HUES6 (cell line): ENCODE measurements at regions not wholly inside any gene's neighbourhood (a gene's known extent, or its start where the extent isn't known, plus 50 kb on each side); places are given as distances from the start of the nearest gene placed in this dataset.

Source experiments
- H3K27ac ChIP-seq: 2 replicates; pipeline ENCODE4 v1.7.0; 2013; ENCODE audit warnings: low read depth, mild to moderate bottlenecking, low read length, inconsistent platforms
- H3K27me3 ChIP-seq: 2 replicates; pipeline ENCODE4 v1.6.1; 2013; ENCODE audit warnings: low read length; ENCODE audit not compliant: control insufficient read depth, insufficient read depth
- H3K36me3 ChIP-seq: 2 replicates; pipeline ENCODE4 v1.6.1; 2013; ENCODE audit warnings: low read length; ENCODE audit not compliant: control insufficient read depth, insufficient read depth
- H3K4me1 ChIP-seq: 2 replicates; pipeline ENCODE4 v1.6.1; 2013; ENCODE audit warnings: low read length; ENCODE audit not compliant: control insufficient read depth, insufficient read depth
- H3K4me3 ChIP-seq: 2 replicates; pipeline ENCODE4 v1.5.1; 2013; ENCODE audit warnings: low read depth, low read length
- H3K9ac ChIP-seq: one replicate; pipeline ENCODE4 v1.6.1; 2013; ENCODE audit warnings: mild to moderate bottlenecking, low read length
- H3K9me3 ChIP-seq: 2 replicates; pipeline ENCODE4 v1.6.1; 2013; ENCODE audit warnings: low read depth, low read length; ENCODE audit not compliant: control insufficient read depth, insufficient read depth

GRCh38 chr11:79860336-79860735 lies 419.5 kb upstream of the TENM4 start:
- H3K27me3 ChIP-seq = peaks cover 3% of the 10 kb centered on the region
- H3K4me1 ChIP-seq = peaks cover 3% of the 10 kb centered on the region; the same call in 1 of the 2 replicates
- no peak overlapping the region for H3K27ac ChIP-seq
- no peaks in the 10 kb centered on the region for H3K36me3 ChIP-seq
- H3K4me3 ChIP-seq = no peak overlapping the region
- H3K9me3 ChIP-seq = no peaks in the 10 kb centered on the region
- H3K9ac ChIP-seq = no peak overlapping the region

- no peaks in the 10 kb centered on the region for H3K9me3 ChIP-seq
- peaks cover 3% of the 10 kb centered on the region; the same call in 1 of the 2 replicates for H3K4me1 ChIP-seq
- no peak overlapping the region for H3K27ac ChIP-seq
- no peaks in the 10 kb centered on the region for H3K36me3 ChIP-seq
- H3K4me3 ChIP-seq = no peak overlapping the region
- peaks cover 3% of the 10 kb centered on the region; the same call in 1 of the 2 replicates for H3K27me3 ChIP-seq
- no peak overlapping the region for H3K9ac ChIP-seq
Measured at GRCh38 chr11:79857377-79858214, 416.8 kb upstream of the TENM4 start.

- H3K9ac ChIP-seq = no peak overlapping the region
- no peak overlapping the region for H3K27ac ChIP-seq
- H3K27me3 ChIP-seq = no peaks in the 10 kb centered on the region
Measured at GRCh38 chr11:79852176-79852575, 411.3 kb upstream of the TENM4 start.

GRCh38 chr11:79845002-79845709 lies 404.3 kb upstream of the TENM4 start:
- H3K27ac ChIP-seq = no peak overlapping the region
- no peak overlapping the region for H3K9ac ChIP-seq
- H3K9me3 ChIP-seq = no peaks in the 10 kb centered on the region
- H3K4me3 ChIP-seq = no peak overlapping the region
- H3K4me1 ChIP-seq = no peaks in the 10 kb centered on the region
- no peaks in the 10 kb centered on the region for H3K27me3 ChIP-seq
- no peaks in the 10 kb centered on the region for H3K36me3 ChIP-seq

More at GRCh38 chr11:79852176-79852575, 411.3 kb upstream of the TENM4 start:
- Histone ChIP-seq H3K4me3 (no peak overlapping the region), H3K36me3 (no peaks in the 10 kb centered on the region), H3K4me1 (no peaks in the 10 kb centered on the region), H3K9me3 (no peaks in the 10 kb centered on the region)

- Histone ChIP-seq H3K36me3 (no peaks in the 10 kb centered on the region), H3K9me3 (no peaks in the 10 kb centered on the region), H3K4me3 (no peak overlapping the region), H3K4me1 (no peaks in the 10 kb centered on the region), H3K9ac (no peak overlapping the region), H3K27me3 (peaks cover 3% of the 10 kb centered on the region; the same call in 1 of the 2 replicates), H3K27ac (no peak overlapping the region)
Measured at GRCh38 chr11:79834015-79834414, 393.2 kb upstream of the TENM4 start.

GRCh38 chr11:79830446-79830845 lies 389.6 kb upstream of the TENM4 start:
- no peak overlapping the region for H3K9ac ChIP-seq
- no peak overlapping the region for H3K27ac ChIP-seq
- H3K4me3 ChIP-seq = no peak overlapping the region
- no peaks in the 10 kb centered on the region for H3K36me3 ChIP-seq
- H3K9me3 ChIP-seq = no peaks in the 10 kb centered on the region
- H3K27me3 ChIP-seq = peaks cover 3% of the 10 kb centered on the region; the same call in 1 of the 2 replicates
- no peaks in the 10 kb centered on the region for H3K4me1 ChIP-seq

- no peak overlapping the region for H3K4me3 ChIP-seq
Measured at GRCh38 chr11:79829891-79830290, 389.1 kb upstream of the TENM4 start.

GRCh38 chr11:79822766-79823165 lies 381.9 kb upstream of the TENM4 start:
- no peaks in the 10 kb centered on the region for H3K4me1 ChIP-seq
- H3K9ac ChIP-seq = no peak overlapping the region
- no peaks in the 10 kb centered on the region for H3K9me3 ChIP-seq
- no peak overlapping the region for H3K4me3 ChIP-seq
- no peaks in the 10 kb centered on the region for H3K36me3 ChIP-seq
- H3K27me3 ChIP-seq = no peaks in the 10 kb centered on the region
- H3K27ac ChIP-seq = no peak overlapping the region

More at GRCh38 chr11:79829891-79830290, 389.1 kb upstream of the TENM4 start:
- Histone ChIP-seq H3K4me1 (no peaks in the 10 kb centered on the region), H3K9ac (no peak overlapping the region), H3K36me3 (no peaks in the 10 kb centered on the region), H3K27me3 (peaks cover 3% of the 10 kb centered on the region; the same call in 1 of the 2 replicates), H3K9me3 (no peaks in the 10 kb centered on the region), H3K27ac (no peak overlapping the region)

- no peaks in the 10 kb centered on the region for H3K36me3 ChIP-seq
- no peak overlapping the region for H3K27ac ChIP-seq
- H3K4me1 ChIP-seq = no peaks in the 10 kb centered on the region
Measured at GRCh38 chr11:79813551-79813950, 372.7 kb upstream of the TENM4 start.

GRCh38 chr11:79809487-79809886 lies 368.7 kb upstream of the TENM4 start:
- Histone ChIP-seq H3K36me3 (no peaks in the 10 kb centered on the region), H3K4me1 (no peaks in the 10 kb centered on the region), H3K27me3 (no peaks in the 10 kb centered on the region; the same call in 1 of the 2 replicates), H3K4me3 (no peak overlapping the region), H3K9me3 (no peaks in the 10 kb centered on the region), H3K27ac (no peak overlapping the region), H3K9ac (no peak overlapping the region)

More at GRCh38 chr11:79813551-79813950, 372.7 kb upstream of the TENM4 start:
- H3K9me3 ChIP-seq = no peaks in the 10 kb centered on the region
- H3K27me3 ChIP-seq = no peaks in the 10 kb centered on the region; the same call in 1 of the 2 replicates
- H3K4me3 ChIP-seq = no peak overlapping the region
- no peak overlapping the region for H3K9ac ChIP-seq

GRCh38 chr11:79807506-79807905 lies 366.7 kb upstream of the TENM4 start:
- H3K9ac ChIP-seq = no peak overlapping the region
- H3K4me1 ChIP-seq = no peaks in the 10 kb centered on the region
- no peak overlapping the region for H3K4me3 ChIP-seq
- no peaks in the 10 kb centered on the region for H3K27me3 ChIP-seq
- H3K27ac ChIP-seq = no peak overlapping the region
- H3K36me3 ChIP-seq = no peaks in the 10 kb centered on the region
- peaks cover 13% of the 10 kb centered on the region for H3K9me3 ChIP-seq
